Body of pancreas (tissue), 4 donors: ENCODE measurements at regions not wholly inside any gene's neighbourhood (a gene's known extent, or its start where the extent isn't known, plus 50 kb on each side); places are given as distances from the start of the nearest gene placed in this dataset.

Experiments
- POLR2A ChIP-seq, 3 donors: fragments of 450-650 bp; IDR thresholded peaks; one replicate each; pipeline ENCODE4 v1.6.1; 2016; ENCODE audit warnings: antibody characterized with exemption in 3 of 3, mild to moderate bottlenecking in 2 of 3
- TF ChIP-seq, protein P1 (sequence below), 7 experiments: fragments of 450-650 bp in 4 of 7; fragments of 200-600 bp in 3 of 7; sonication (generic) in 3 of 7; IDR thresholded peaks; one replicate each; pipeline ENCODE4 v1.5.1; 2016 to 2019; ENCODE audit warnings: antibody characterized with exemption in 7 of 7

DNA sequence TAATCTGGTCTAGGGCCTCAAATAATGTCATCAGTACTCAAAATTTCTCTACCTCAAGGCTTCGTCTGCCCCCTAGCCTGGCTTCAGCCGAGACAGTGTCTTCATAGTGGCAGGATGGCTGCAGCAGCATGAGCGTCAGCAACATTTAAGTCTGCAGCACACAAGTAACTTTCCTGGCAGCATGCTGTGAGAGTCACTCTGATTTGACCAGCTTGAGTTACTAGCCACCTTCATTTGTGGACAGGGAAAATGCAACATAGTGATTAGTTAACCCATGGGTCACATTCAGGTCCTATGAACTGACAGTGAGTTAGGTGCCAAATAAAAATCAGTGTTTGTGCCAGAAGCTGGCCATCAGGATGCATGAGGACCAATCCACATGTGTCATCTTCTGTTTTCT is 209.9 kb upstream of the SLC35B3 start:
- TF ChIP-seq, protein P1, sequence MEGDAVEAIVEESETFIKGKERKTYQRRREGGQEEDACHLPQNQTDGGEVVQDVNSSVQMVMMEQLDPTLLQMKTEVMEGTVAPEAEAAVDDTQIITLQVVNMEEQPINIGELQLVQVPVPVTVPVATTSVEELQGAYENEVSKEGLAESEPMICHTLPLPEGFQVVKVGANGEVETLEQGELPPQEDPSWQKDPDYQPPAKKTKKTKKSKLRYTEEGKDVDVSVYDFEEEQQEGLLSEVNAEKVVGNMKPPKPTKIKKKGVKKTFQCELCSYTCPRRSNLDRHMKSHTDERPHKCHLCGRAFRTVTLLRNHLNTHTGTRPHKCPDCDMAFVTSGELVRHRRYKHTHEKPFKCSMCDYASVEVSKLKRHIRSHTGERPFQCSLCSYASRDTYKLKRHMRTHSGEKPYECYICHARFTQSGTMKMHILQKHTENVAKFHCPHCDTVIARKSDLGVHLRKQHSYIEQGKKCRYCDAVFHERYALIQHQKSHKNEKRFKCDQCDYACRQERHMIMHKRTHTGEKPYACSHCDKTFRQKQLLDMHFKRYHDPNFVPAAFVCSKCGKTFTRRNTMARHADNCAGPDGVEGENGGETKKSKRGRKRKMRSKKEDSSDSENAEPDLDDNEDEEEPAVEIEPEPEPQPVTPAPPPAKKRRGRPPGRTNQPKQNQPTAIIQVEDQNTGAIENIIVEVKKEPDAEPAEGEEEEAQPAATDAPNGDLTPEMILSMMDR (IDR thresholded peaks at IDR 0.05), result no peak
- TF ChIP-seq POLR2A (IDR thresholded peaks at IDR 0.05), result no peak
